Lower leg skin (tissue), 4 donors: ENCODE measurements at regions not wholly inside any gene's neighbourhood (a gene's known extent, or its start where the extent isn't known, plus 50 kb on each side); places are given as distances from the start of the nearest gene placed in this dataset.

Experiments used
- DNase-seq, 2 donors: peaks; one replicate each; pipeline ENCODE4 v3.0.0-alpha.2; 2019; ENCODE audit warnings: low spot score in 2 of 2
- H3K4me3 ChIP-seq: fragments of 200-600 bp; sonication (generic); 2 replicates; pipeline ENCODE4 v1.5.1; 2017; ENCODE audit warnings: mild to moderate bottlenecking, low read depth; ENCODE audit not compliant: poor library complexity, severe bottlenecking
- POLR2A ChIP-seq, 2 donors: fragments of 450-650 bp; IDR thresholded peaks; one replicate each; pipeline ENCODE4 v1.6.1; 2016 to 2017; ENCODE audit warnings: antibody characterized with exemption in 2 of 2, mild to moderate bottlenecking in 1 of 2, moderate library complexity in 1 of 2
- WGBS, 2 donors: methylation state at CpG; one replicate each; pipeline ENCODE4 v1.1.5; 2018; 5-methylcytosine and 5-hydroxymethylcytosine counted together
- intact Hi-C: fragments of 100-400 bp; cut with DNase I; formaldehyde crosslinking; loops from one replicate; pipeline ENCODE4 v1.15.0; 2023; ENCODE audit warnings: low total_unique reads
- TF ChIP-seq, protein P1 (sequence below), 3 donors: fragments of 450-650 bp; IDR thresholded peaks; one replicate each; pipeline ENCODE4 v1.5.1; 2016; ENCODE audit warnings: antibody characterized with exemption in 3 of 3, mild to moderate bottlenecking in 3 of 3, moderate library complexity in 2 of 3

DNA sequence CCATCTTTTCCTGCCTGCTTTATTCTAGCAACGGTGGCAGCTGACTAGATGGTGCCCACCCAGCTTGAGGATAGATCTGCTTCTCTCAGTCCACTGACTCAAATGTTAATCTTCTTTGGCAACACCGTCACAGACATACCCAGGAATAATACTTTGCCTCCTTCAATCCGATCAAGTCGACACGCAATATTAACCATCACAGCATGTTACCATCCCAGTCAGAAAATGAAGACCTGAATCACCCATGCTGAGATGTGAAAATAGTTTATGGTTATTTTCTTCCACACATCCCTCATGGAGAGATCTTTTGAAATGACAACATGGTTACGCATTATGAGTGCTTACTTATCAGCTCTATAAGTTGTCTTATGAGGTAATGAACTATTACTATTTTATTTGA lies 392.8 kb downstream of the SEC23A start:
- TF ChIP-seq, protein P1, sequence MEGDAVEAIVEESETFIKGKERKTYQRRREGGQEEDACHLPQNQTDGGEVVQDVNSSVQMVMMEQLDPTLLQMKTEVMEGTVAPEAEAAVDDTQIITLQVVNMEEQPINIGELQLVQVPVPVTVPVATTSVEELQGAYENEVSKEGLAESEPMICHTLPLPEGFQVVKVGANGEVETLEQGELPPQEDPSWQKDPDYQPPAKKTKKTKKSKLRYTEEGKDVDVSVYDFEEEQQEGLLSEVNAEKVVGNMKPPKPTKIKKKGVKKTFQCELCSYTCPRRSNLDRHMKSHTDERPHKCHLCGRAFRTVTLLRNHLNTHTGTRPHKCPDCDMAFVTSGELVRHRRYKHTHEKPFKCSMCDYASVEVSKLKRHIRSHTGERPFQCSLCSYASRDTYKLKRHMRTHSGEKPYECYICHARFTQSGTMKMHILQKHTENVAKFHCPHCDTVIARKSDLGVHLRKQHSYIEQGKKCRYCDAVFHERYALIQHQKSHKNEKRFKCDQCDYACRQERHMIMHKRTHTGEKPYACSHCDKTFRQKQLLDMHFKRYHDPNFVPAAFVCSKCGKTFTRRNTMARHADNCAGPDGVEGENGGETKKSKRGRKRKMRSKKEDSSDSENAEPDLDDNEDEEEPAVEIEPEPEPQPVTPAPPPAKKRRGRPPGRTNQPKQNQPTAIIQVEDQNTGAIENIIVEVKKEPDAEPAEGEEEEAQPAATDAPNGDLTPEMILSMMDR (IDR thresholded peaks at IDR 0.05): no peak
- no peak for TF ChIP-seq POLR2A (IDR thresholded peaks at IDR 0.05)
- intact Hi-C loops: no loop called here
- no peak overlapping the region for H3K4me3 ChIP-seq
- WGBS, 2 donors: 91% methylated on average over 6 of the region's 6 CpGs
- no peak for DNase-seq

DNA sequence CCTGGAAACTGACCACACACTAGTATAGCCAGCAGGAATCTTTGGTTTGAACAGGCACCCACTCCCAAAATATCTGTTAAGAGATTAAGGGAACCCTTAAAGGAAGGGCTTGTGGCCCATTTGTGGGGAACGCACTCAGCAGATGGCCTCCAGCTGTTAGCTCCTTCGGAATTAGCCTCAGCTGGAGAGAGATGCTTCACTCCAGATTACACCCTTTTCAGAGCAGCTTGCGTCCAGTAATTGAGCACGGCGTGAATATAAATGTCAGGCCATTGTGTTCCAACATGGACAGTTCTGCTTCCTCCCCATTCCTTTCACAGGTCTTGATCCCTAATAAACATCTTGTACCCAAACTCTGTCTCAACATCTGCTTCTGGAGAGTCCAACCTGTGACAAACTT lies 397.8 kb downstream of the SEC23A start:
- intact Hi-C loops: no loop called here
- H3K4me3 ChIP-seq: no peak overlapping the region
- TF ChIP-seq POLR2A (IDR thresholded peaks at IDR 0.05): no peak
- TF ChIP-seq, protein P1 (IDR thresholded peaks at IDR 0.05): no peak
- WGBS, 2 donors: 73 to 82% methylated on average over 5 of the region's 5 CpGs
- no peak for DNase-seq

DNA sequence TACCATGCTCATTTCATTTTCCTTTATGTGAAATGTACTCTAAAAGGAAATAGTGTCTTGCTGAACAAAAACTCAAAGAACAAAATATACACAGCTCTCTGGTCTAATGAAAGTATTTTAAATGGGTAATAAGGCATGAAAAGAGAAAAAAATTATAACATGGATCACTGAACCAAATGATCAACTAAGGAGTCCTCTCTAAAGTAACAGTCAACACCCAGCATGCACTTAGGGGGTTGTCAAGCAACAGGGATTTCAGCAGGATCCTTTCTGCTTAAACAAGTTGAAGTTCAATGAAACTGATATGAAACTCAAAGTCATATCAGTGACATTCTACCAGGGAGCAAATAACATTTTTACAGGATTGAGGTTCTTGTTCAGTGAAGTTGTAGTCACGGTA lies 398.8 kb downstream of the SEC23A start:
- 94 to 97% methylated on average over 1 of the region's 1 CpG for WGBS, 2 donors
- intact Hi-C loops: no loop called here
- DNase-seq: no peak
- TF ChIP-seq, protein P1 (IDR thresholded peaks at IDR 0.05): no peak
- no peak for TF ChIP-seq POLR2A (IDR thresholded peaks at IDR 0.05)
- no peak overlapping the region for H3K4me3 ChIP-seq

DNA sequence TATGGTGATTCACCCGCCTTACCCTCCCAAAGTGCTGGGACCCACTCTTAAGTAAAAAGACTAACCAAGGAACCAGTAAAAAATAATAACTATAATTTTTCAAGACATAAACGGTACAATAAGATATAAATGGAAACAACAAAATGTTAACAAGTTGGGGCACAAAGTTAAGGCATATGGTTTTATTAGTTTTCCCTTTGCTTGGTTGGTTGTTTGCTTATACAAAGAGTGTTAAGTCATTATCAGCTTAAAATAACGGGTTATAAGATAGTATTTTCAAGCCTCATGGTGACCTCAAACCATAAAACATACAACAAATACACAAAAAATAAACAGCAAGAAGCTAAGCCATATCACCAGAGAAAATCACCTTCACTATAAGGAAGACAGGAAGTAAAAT lies 406.1 kb downstream of the SEC23A start:
- 84 to 87% methylated on average over 3 of the region's 3 CpGs for WGBS, 2 donors

DNA sequence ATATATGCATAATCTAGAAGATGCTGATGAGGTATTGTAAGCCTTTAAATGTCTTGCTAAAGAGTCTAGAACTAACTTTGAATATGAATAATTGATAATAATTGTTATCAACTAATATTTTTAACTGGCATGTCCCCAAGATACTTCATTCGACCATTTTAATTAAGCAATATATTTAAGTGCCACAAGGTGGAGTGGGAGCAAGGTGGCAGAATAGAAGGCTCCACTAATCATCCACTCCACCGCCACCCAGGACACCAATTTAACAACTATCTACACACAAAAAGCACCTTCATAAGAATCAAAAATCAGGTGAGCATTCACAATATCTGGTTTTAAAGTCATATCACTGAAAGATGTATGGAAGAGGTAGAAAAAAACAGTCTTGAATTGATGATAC lies 409.6 kb downstream of the SEC23A start:
- no peak for DNase-seq
- intact Hi-C loops: no loop called here
- TF ChIP-seq, protein P1 (IDR thresholded peaks at IDR 0.05): no peak
- TF ChIP-seq POLR2A (IDR thresholded peaks at IDR 0.05): no peak
- 61 to 75% methylated on average over 2 of the region's 2 CpGs for whole genome bisulfite sequencing, 2 donors
- H3K4me3 ChIP-seq: no peak overlapping the region

More for the DNA sequence above, 406.1 kb downstream of the SEC23A start:
- no peak overlapping the region for H3K4me3 ChIP-seq
- TF ChIP-seq POLR2A (IDR thresholded peaks at IDR 0.05): no peak
- DNase-seq: no peak
- intact Hi-C loops: no loop called here

DNA sequence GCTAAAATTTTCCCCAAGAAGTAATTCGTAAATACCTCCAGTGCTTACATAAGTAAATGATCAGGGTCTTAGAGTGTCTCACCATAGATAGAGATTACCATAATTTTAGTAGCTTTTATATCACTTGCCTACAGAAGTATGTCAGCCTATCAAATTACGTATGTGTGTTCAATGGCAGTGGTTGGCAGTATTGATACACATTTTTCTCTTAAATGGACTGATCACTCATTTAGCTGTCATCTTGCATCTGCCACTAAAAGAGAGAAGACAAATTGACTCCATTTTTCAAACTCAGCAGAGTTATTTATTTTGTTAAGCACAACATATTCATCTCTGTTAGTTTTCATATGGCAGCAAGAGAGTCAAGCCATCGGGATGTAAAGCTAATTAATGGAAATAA lies 413.1 kb upstream of the CLEC14A start:
- intact Hi-C loops: no loop called here
- WGBS, 2 donors: 77 to 81% methylated on average over 3 of the region's 3 CpGs

More for the DNA sequence above, 413.1 kb upstream of the CLEC14A start:
- no peak for DNase-seq
- H3K4me3 ChIP-seq: no peak overlapping the region
- TF ChIP-seq, protein P1 (IDR thresholded peaks at IDR 0.05): no peak
- no peak for TF ChIP-seq POLR2A (IDR thresholded peaks at IDR 0.05)
